Suprapubic skin (tissue), 4 donors: ENCODE measurements at regions not wholly inside any gene's neighbourhood (a gene's known extent, or its start where the extent isn't known, plus 50 kb on each side); places are given as distances from the start of the nearest gene placed in this dataset.

Experiments
- DNase-seq, 2 donors: peaks; one replicate each; pipeline ENCODE4 v3.0.0-alpha.2; 2019; ENCODE audit warnings: low spot score in 2 of 2
- H3K27ac ChIP-seq: fragments of 200-600 bp; sonication (generic); one replicate; pipeline ENCODE4 v1.5.1; 2019
- H3K27me3 ChIP-seq: fragments of 200-600 bp; sonication (generic); one replicate; pipeline ENCODE4 v1.5.1; 2019
- H3K36me3 ChIP-seq: fragments of 200-600 bp; sonication (generic); one replicate; pipeline ENCODE4 v1.5.1; 2019
- H3K4me1 ChIP-seq: fragments of 200-600 bp; sonication (generic); one replicate; pipeline ENCODE4 v1.5.1; 2019
- H3K4me3 ChIP-seq: fragments of 200-600 bp; sonication (generic); one replicate; pipeline ENCODE4 v1.5.1; 2019; ENCODE audit warnings: mild to moderate bottlenecking
- H3K9me3 ChIP-seq: fragments of 200-600 bp; sonication (generic); one replicate; pipeline ENCODE4 v1.5.1; 2019
- CTCF ChIP-seq, 2 donors: fragments of 200-600 bp in 1 of 2; fragments of 450-650 bp in 1 of 2; sonication (generic) in 1 of 2; IDR thresholded peaks; one replicate each; pipeline ENCODE4 v1.5.1; 2016 to 2019; ENCODE audit warnings: antibody characterized with exemption in 2 of 2, mild to moderate bottlenecking in 1 of 2, moderate library complexity in 1 of 2
- EP300 ChIP-seq: sonication (generic); formaldehyde crosslinking; IDR thresholded peaks from one replicate; pipeline ENCODE4 v1.6.1; 2017; ENCODE audit warnings: antibody characterized with exemption
- POLR2A ChIP-seq, 2 donors: fragments of 450-650 bp; IDR thresholded peaks; one replicate each; pipeline ENCODE4 v1.6.1; 2017; ENCODE audit warnings: antibody characterized with exemption in 2 of 2, mild to moderate bottlenecking in 2 of 2, moderate library complexity in 2 of 2
- POLR2AphosphoS5 ChIP-seq, 3 donors: sonication (generic); formaldehyde crosslinking; IDR thresholded peaks; one replicate each; pipeline ENCODE4 v1.6.1; 2017; ENCODE audit warnings: antibody characterized with exemption in 3 of 3
- WGBS: methylation state at CpG from one replicate; pipeline ENCODE4 v1.1.5; 2018; 5-methylcytosine and 5-hydroxymethylcytosine counted together

GRCh38 chr2:155633060-155633839 lies 699.3 kb downstream of the NR4A2 start:
- H3K27me3 ChIP-seq = no peaks in the 10 kb centered on the region
- WGBS = 40% methylated on average over 4 of the region's 4 CpGs

GRCh38 chr2:155630760-155631159 lies 701.8 kb downstream of the NR4A2 start:
- 67% methylated on average over 5 of the region's 5 CpGs for WGBS
- H3K9me3 ChIP-seq = no peaks in the 10 kb centered on the region
- DNase-seq = no peak
- H3K27me3 ChIP-seq = no peaks in the 10 kb centered on the region
- TF ChIP-seq POLR2AphosphoS5 (IDR thresholded peaks at IDR 0.05) (no peak), EP300 (no peak), CTCF (IDR thresholded peaks at IDR 0.05) (no peak), POLR2A (IDR thresholded peaks at IDR 0.05) (no peak)
- H3K4me1 ChIP-seq = no peaks in the 10 kb centered on the region
- no peak overlapping the region for H3K4me3 ChIP-seq
- H3K27ac ChIP-seq = no peak overlapping the region
- H3K36me3 ChIP-seq = no peaks in the 10 kb centered on the region

More at GRCh38 chr2:155633060-155633839, 699.3 kb downstream of the NR4A2 start:
- Histone ChIP-seq H3K27ac (no peak overlapping the region), H3K36me3 (no peaks in the 10 kb centered on the region), H3K4me3 (no peak overlapping the region), H3K9me3 (no peaks in the 10 kb centered on the region), H3K4me1 (no peaks in the 10 kb centered on the region)
- TF ChIP-seq CTCF (IDR thresholded peaks at IDR 0.05) (no peak), POLR2AphosphoS5 (IDR thresholded peaks at IDR 0.05) (no peak), POLR2A (IDR thresholded peaks at IDR 0.05) (no peak), EP300 (no peak)
- no peak for DNase-seq

DNA sequence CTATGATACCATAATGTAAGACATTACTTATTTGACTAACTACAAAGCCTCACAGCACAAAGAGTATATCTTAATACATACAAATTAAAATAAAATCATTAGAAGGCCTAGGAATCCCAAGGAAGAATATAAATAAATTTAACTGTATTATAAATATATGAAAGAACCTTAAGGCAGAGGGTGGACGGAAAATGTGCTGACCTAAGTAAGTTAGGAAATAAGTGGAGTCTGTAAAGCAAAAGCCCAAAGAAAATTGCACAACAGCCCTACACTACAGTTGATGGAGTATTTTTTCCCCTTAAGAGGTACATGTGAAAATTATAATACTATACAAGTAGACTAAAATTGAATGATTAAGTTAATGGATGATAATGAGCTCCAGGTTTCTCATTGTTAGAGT lies 710.1 kb downstream of the NR4A2 start:
- Histone ChIP-seq H3K27me3 (no peaks in the 10 kb centered on the region), H3K27ac (no peak overlapping the region), H3K4me3 (no peak overlapping the region), H3K36me3 (no peaks in the 10 kb centered on the region), H3K9me3 (no peaks in the 10 kb centered on the region), H3K4me1 (no peaks in the 10 kb centered on the region)
- WGBS = 37% methylated on average over 1 of the region's 1 CpG
- no peak for TF ChIP-seq POLR2AphosphoS5 (IDR thresholded peaks at IDR 0.05)
- TF ChIP-seq CTCF (IDR thresholded peaks at IDR 0.05) = no peak
- no peak for TF ChIP-seq EP300
- TF ChIP-seq POLR2A (IDR thresholded peaks at IDR 0.05) = no peak
- DNase-seq = no peak

GRCh38 chr2:155600914-155601760 lies 731.4 kb downstream of the NR4A2 start:
- H3K4me3 ChIP-seq = no peak overlapping the region
- H3K4me1 ChIP-seq = no peaks in the 10 kb centered on the region
- peaks cover 7% of the 10 kb centered on the region for H3K9me3 ChIP-seq
- TF ChIP-seq POLR2A (IDR thresholded peaks at IDR 0.05) (no peak), CTCF (IDR thresholded peaks at IDR 0.05) (no peak), POLR2AphosphoS5 (IDR thresholded peaks at IDR 0.05) (no peak), EP300 (no peak)
- 86% methylated on average over 7 of the region's 10 CpGs for WGBS
- no peak for DNase-seq
- H3K27ac ChIP-seq = no peak overlapping the region
- no peaks in the 10 kb centered on the region for H3K27me3 ChIP-seq
- H3K36me3 ChIP-seq = no peaks in the 10 kb centered on the region

- H3K9me3 ChIP-seq = peaks cover 7% of the 10 kb centered on the region
- H3K4me1 ChIP-seq = no peaks in the 10 kb centered on the region
- no peak for DNase-seq
- H3K27me3 ChIP-seq = no peaks in the 10 kb centered on the region
- WGBS = 79% methylated on average over 8 of the region's 10 CpGs
- no peaks in the 10 kb centered on the region for H3K36me3 ChIP-seq
- no peak overlapping the region for H3K27ac ChIP-seq
- no peak overlapping the region for H3K4me3 ChIP-seq
- no peak for TF ChIP-seq POLR2AphosphoS5 (IDR thresholded peaks at IDR 0.05)
- TF ChIP-seq CTCF (IDR thresholded peaks at IDR 0.05) = no peak
- no peak for TF ChIP-seq POLR2A (IDR thresholded peaks at IDR 0.05)
- no peak for TF ChIP-seq EP300
Measured at GRCh38 chr2:155600296-155600695, 732.2 kb downstream of the NR4A2 start.
